ENCODE measurements at regions not wholly inside any gene's neighbourhood (a gene's known extent, or its start where the extent isn't known, plus 50 kb on each side); places are given as distances from the start of the nearest gene placed in this dataset.

DNA sequence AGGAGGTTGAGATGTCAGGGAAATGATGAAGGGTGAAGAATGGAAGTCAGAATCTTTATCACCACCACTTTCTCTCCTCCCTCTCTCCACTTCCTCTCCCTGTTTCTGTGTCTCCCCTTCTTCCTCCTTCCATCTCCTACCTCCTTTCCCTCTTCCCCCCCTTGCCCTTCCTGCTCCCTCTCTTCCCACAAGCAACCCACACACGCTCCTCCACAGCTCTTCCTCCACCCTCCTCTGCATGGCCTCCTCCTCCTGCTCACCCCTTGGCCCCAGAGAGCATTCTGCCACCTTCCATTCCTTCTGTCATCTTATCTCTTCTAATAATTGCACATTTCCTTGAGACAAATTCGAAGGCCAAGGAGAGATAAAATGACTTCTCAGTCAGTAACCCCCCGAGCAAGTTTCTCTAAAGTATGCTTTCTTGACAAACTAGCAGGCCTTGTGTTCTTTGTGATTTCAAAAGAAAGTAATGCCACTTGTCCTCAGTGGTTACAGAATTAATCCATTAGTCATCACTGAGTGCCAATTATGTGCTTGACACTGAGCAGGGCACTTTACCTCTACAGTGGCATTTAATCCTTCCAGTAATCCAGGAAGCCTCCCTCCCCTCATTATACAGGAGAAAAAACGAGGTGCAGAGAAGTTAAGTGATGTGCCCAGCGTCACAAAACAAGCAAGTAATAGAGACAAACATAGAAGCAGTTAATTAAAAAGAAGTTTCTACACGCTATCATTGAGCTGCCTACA lies 72.3 kb upstream of the CCL1 start:
- H3K27ac ChIP-seq = no peak overlapping the region
- H3K4me3 ChIP-seq = no peak overlapping the region
- CTCF ChIA-PET = no interaction called here
- POLR2A ChIA-PET (ENCODE audit: unreplicated experiment) = no interaction called here
- no peaks in the 10 kb centered on the region for H3K4me1 ChIP-seq (replicated peaks; ENCODE audit: insufficient read depth)
- H3K9me3 ChIP-seq (ENCODE audit: insufficient read depth, low read depth) = no peaks in the 10 kb centered on the region
- no peak overlapping the region for H2AFZ ChIP-seq
- H3K79me2 ChIP-seq (ENCODE audit: low read depth) = no peaks in the 10 kb centered on the region
- TF ChIP-seq EZH2 (IDR thresholded peaks at IDR 0.05; ENCODE audit: low read depth) (no peak), CTCF (conservative IDR thresholded peaks at IDR 0.05) (no peak)
- H4K20me1 ChIP-seq (ENCODE audit: insufficient read depth) = no peaks in the 10 kb centered on the region
- H3K9me2 ChIP-seq (ENCODE audit: insufficient read depth) = no peaks in the 10 kb centered on the region
- H3K4me2 ChIP-seq = no peak overlapping the region
- H3K36me3 ChIP-seq (ENCODE audit: low read depth) = no peaks in the 10 kb centered on the region
- peaks cover 76% of the 10 kb centered on the region for H3K27me3 ChIP-seq (ENCODE audit: insufficient read depth, low read depth)
- no TSS peak for BruUV-seq (replicated peaks)
- no peaks in the 10 kb centered on the region for H3F3A ChIP-seq (ENCODE audit: insufficient read depth, low read depth)
- DNase-seq = no peak
- intact Hi-C loops (cut with micrococcal nuclease; ENCODE audit: unreplicated experiment) = no loop called here

GRCh38 chr17:34434052-34434451 lies 71.0 kb upstream of the CCL1 start:
- Histone ChIP-seq H3F3A (ENCODE audit: insufficient read depth, low read depth) (no peaks in the 10 kb centered on the region), H3K27me3 (ENCODE audit: insufficient read depth, low read depth) (peaks cover 73% of the 10 kb centered on the region), H3K4me1 (replicated peaks; ENCODE audit: insufficient read depth) (no peaks in the 10 kb centered on the region), H3K27ac (no peak overlapping the region), H3K79me2 (ENCODE audit: low read depth) (no peaks in the 10 kb centered on the region), H4K20me1 (ENCODE audit: insufficient read depth) (no peaks in the 10 kb centered on the region), H2AFZ (no peak overlapping the region), H3K36me3 (ENCODE audit: low read depth) (no peaks in the 10 kb centered on the region), H3K9me2 (ENCODE audit: insufficient read depth) (no peaks in the 10 kb centered on the region), H3K9me3 (ENCODE audit: insufficient read depth, low read depth) (no peaks in the 10 kb centered on the region), H3K4me3 (no peak overlapping the region), H3K4me2 (no peak overlapping the region)
- POLR2A ChIA-PET (ENCODE audit: unreplicated experiment) = no interaction called here
- no peak for TF ChIP-seq CTCF (conservative IDR thresholded peaks at IDR 0.05)
- CTCF ChIA-PET = no interaction called here
- no peak for DNase-seq
- intact Hi-C loops (cut with micrococcal nuclease; ENCODE audit: unreplicated experiment) = no loop called here
- BruUV-seq (replicated peaks) = no TSS peak

GRCh38 chr17:34424814-34425491 lies 61.9 kb upstream of the CCL1 start:
- H3K4me3 ChIP-seq = no peak overlapping the region

More at GRCh38 chr17:34424814-34425491, 61.9 kb upstream of the CCL1 start:
- Histone ChIP-seq H3K9me2 (ENCODE audit: insufficient read depth) (no peaks in the 10 kb centered on the region), H2AFZ (no peak overlapping the region), H3K27me3 (ENCODE audit: insufficient read depth, low read depth) (peaks cover 59% of the 10 kb centered on the region), H3K79me2 (ENCODE audit: low read depth) (no peaks in the 10 kb centered on the region), H3K27ac (no peak overlapping the region), H3K4me1 (replicated peaks; ENCODE audit: insufficient read depth) (no peaks in the 10 kb centered on the region), H3K9me3 (ENCODE audit: insufficient read depth, low read depth) (no peaks in the 10 kb centered on the region), H4K20me1 (ENCODE audit: insufficient read depth) (no peaks in the 10 kb centered on the region), H3K4me2 (no peak overlapping the region), H3K36me3 (ENCODE audit: low read depth) (no peaks in the 10 kb centered on the region), H3F3A (ENCODE audit: insufficient read depth, low read depth) (no peaks in the 10 kb centered on the region)
- no peak for DNase-seq
- intact Hi-C loops (cut with micrococcal nuclease; ENCODE audit: unreplicated experiment) = loop anchor here (5.0 kb wide), 1 partner anchor 572 kb away; no protein-coding TSS in a partner anchor
- CTCF ChIA-PET = no interaction called here
- TF ChIP-seq CTCF (conservative IDR thresholded peaks at IDR 0.05) = no peak
- TF ChIP-seq EZH2 (IDR thresholded peaks at IDR 0.05; ENCODE audit: low read depth) = no peak
- POLR2A ChIA-PET (ENCODE audit: unreplicated experiment) = no interaction called here
- no TSS peak for BruUV-seq (replicated peaks)

All from PC-9 (cell line).